ENCODE measurements at regions not wholly inside any gene's neighbourhood (a gene's known extent, or its start where the extent isn't known, plus 50 kb on each side); places are given as distances from the start of the nearest gene placed in this dataset.
A peak's percentile ranks its signal among the peaks of the same experiment; 100 is the strongest.

DNA sequence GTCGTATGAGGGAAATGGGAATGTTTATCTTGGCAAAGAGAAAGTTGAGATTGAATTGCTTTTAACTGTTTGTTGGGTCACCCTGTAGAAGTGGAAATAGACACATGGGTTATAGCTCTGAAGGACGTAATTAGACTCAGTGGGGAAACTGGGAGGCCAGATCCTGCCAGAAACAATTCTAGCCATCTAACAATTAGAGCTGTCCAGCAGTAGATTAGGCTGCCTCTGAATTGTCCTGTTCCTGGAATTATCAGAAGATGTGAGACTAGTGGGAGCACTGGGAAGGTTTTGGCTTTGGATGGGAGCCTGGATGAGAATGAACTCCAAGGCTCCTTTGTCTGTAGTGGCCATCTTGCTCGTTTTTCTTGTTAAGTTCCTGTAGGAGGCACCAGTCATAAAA lies 61.9 kb upstream of the IGFBP7 start:
- no peaks in the 10 kb centered on the region for H3K27me3 Mint-ChIP-seq (ENCODE audit: low read depth)
- TF ChIP-seq, protein P1, sequence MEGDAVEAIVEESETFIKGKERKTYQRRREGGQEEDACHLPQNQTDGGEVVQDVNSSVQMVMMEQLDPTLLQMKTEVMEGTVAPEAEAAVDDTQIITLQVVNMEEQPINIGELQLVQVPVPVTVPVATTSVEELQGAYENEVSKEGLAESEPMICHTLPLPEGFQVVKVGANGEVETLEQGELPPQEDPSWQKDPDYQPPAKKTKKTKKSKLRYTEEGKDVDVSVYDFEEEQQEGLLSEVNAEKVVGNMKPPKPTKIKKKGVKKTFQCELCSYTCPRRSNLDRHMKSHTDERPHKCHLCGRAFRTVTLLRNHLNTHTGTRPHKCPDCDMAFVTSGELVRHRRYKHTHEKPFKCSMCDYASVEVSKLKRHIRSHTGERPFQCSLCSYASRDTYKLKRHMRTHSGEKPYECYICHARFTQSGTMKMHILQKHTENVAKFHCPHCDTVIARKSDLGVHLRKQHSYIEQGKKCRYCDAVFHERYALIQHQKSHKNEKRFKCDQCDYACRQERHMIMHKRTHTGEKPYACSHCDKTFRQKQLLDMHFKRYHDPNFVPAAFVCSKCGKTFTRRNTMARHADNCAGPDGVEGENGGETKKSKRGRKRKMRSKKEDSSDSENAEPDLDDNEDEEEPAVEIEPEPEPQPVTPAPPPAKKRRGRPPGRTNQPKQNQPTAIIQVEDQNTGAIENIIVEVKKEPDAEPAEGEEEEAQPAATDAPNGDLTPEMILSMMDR (conservative IDR thresholded peaks at IDR 0.05), result no peak

More for the DNA sequence above, 61.9 kb upstream of the IGFBP7 start:
- H4K91ac ChIP-seq (ENCODE audit: insufficient read length, low read depth, low read length), result no peak overlapping the region
- Mint-ChIP-seq H3K36me3 (ENCODE audit: insufficient read depth in 1 of 3, low read depth in 3 of 3) (peaks cover 2 to 17% (median 8%) of the 10 kb centered on the region in 3 experiments), H3K4me3 (no peak overlapping the region), H3K4me1 (peaks cover 15 to 18% of the 10 kb centered on the region in 2 experiments), H3K27ac (peak overlapping the region in 1 of 3 experiments; percentile 60; a peak in 1 of 7 replicates), H3K9me3 (peaks cover 13 to 16% of the 10 kb centered on the region in 2 experiments)
- no peak overlapping the region for H2BK120ac ChIP-seq (ENCODE audit: low read depth, low read length, poor library complexity, severe bottlenecking)
- H3K23ac ChIP-seq (ENCODE audit: insufficient read length, low read depth, low read length), result no peak overlapping the region
- no peak overlapping the region for H3T11ph ChIP-seq (ENCODE audit: low read length)
- no peak overlapping the region for H3K14ac ChIP-seq (ENCODE audit: insufficient read depth, low read length)
- no peaks in the 10 kb centered on the region for H3K79me1 ChIP-seq (ENCODE audit: insufficient read depth, low read depth, low read length, poor library complexity, severe bottlenecking)
- H2BK12ac ChIP-seq (ENCODE audit: insufficient read length, low read depth, low read length), result no peak overlapping the region
- H3K18ac ChIP-seq (ENCODE audit: insufficient read length, low read depth, low read length), result no peak overlapping the region
- no peaks in the 10 kb centered on the region; the same call in 1 of the 2 replicates for H3K4me1 ChIP-seq (ENCODE audit: insufficient read depth, low read length)
- H3K79me2 ChIP-seq (ENCODE audit: insufficient read depth, low read length), result no peaks in the 10 kb centered on the region
- WGBS (ENCODE audit: extremely low coverage, insufficient read length, low lambda C conversion rate), result no CpG with 5 or more reads among the region's 3 CpGs
- no peak overlapping the region for H2AFZ ChIP-seq (ENCODE audit: low read length)
- no peak overlapping the region for H3K27ac ChIP-seq (ENCODE audit: insufficient read length, low read depth, low read length)
- no peak overlapping the region for H2BK15ac ChIP-seq (ENCODE audit: low read depth, low read length)
- DNase-seq, result no peak
- H4K8ac ChIP-seq (replicated peaks; ENCODE audit: insufficient read length, low read depth, low read length), result no peak overlapping the region
- no peaks in the 10 kb centered on the region for H3K23me2 ChIP-seq (ENCODE audit: insufficient read length, low read depth, low read length, poor library complexity, severe bottlenecking)
- no peak overlapping the region for H2BK5ac ChIP-seq (ENCODE audit: insufficient read length, low read length)
- H2BK20ac ChIP-seq (ENCODE audit: low read depth, low read length, poor library complexity, severe bottlenecking), result no peak overlapping the region
- H3K9me3 ChIP-seq (ENCODE audit: control insufficient read depth, low read depth, low read length), result no peaks in the 10 kb centered on the region
- H3K27me3 ChIP-seq (ENCODE audit: insufficient read depth, low read length), result no peaks in the 10 kb centered on the region
- no peak overlapping the region for H4K5ac ChIP-seq (ENCODE audit: insufficient read length, low read depth, low read length)
- no peak overlapping the region for H3K4me2 ChIP-seq (ENCODE audit: insufficient read depth, insufficient read length, low read length)
- H4K20me1 ChIP-seq (ENCODE audit: control insufficient read depth, insufficient read depth, insufficient read length), result no peaks in the 10 kb centered on the region
- no peak overlapping the region for H3K4ac ChIP-seq (ENCODE audit: low read depth, low read length)
- no peak overlapping the region for H2AK5ac ChIP-seq (ENCODE audit: insufficient read length, low read length)
- no peak overlapping the region for H3K56ac ChIP-seq (ENCODE audit: insufficient read length, low read depth, low read length)
- H3K9ac ChIP-seq (ENCODE audit: extremely low read depth, insufficient read length, low read length), result no peak overlapping the region
